Mucosa of descending colon (tissue), 3 donors: ENCODE measurements at regions not wholly inside any gene's neighbourhood (a gene's known extent, or its start where the extent isn't known, plus 50 kb on each side); places are given as distances from the start of the nearest gene placed in this dataset.
"Not testable (repeated sequence)": the region's sequence is repeated elsewhere in the genome, so short reads cannot be mapped to it uniquely, and the experiment has no call there.

ENCODE experiments used
- ATAC-seq: fragments of 200-7000 bp; cut with Tn5 transposase; one replicate; pipeline ENCODE4 v1.9.1; 2020; ENCODE audit warnings: mild to moderate bottlenecking, moderate library complexity
- DNase-seq, 3 donors: peaks; one replicate each; pipeline ENCODE4 v3.0.0-alpha.2; 2020
- H3K36me3 ChIP-seq: fragments of 200-600 bp; one replicate; pipeline ENCODE4 v1.8.0; 2021; ENCODE audit warnings: low read depth, mild to moderate bottlenecking
- H3K4me1 ChIP-seq: fragments of 200-600 bp; one replicate; pipeline ENCODE4 v1.8.0; 2021; ENCODE audit warnings: low read depth, mild to moderate bottlenecking
- H3K4me3 ChIP-seq: fragments of 200-600 bp; one replicate; pipeline ENCODE4 v1.8.0; 2021; ENCODE audit warnings: mild to moderate bottlenecking
- H3K9me3 ChIP-seq: fragments of 200-600 bp; one replicate; pipeline ENCODE4 v1.8.0; 2021; ENCODE audit warnings: mild to moderate bottlenecking
- CTCF ChIP-seq: fragments of 200-600 bp; IDR thresholded peaks from one replicate; pipeline ENCODE4 v1.8.0; 2022; ENCODE audit warnings: antibody characterized with exemption, mild to moderate bottlenecking
- intact Hi-C, 2 donors: fragments of 100-400 bp; cut with DNase I in 1 of 2; cut with micrococcal nuclease in 1 of 2; formaldehyde crosslinking; loops; one replicate each; pipeline versions ENCODE4 v1.11.0 to v1.11.1; 2022; cut with DNase I, micrococcal nuclease
- donor health status: DM: no; HTN: no; CAD: no; lungs with moderate emphysema.
- donor health status: DM: no; HTN: no; CAD: no.
- donor health status: DM: no; HTN: yes; CAD: no.

- DNase-seq (no peak), ATAC-seq (no peak)
- H3K4me1 ChIP-seq, result peaks cover 4% of the 10 kb centered on the region
- H3K36me3 ChIP-seq, result no peaks in the 10 kb centered on the region
- intact Hi-C loops, result no loop called here
- no peaks in the 10 kb centered on the region for H3K9me3 ChIP-seq
- H3K4me3 ChIP-seq, result no peak overlapping the region
- no peak for TF ChIP-seq CTCF
These were observed 1090.2 kb downstream of the UQCRFS1 start for GRCh38 chr19:28122734-28123133.

DNA sequence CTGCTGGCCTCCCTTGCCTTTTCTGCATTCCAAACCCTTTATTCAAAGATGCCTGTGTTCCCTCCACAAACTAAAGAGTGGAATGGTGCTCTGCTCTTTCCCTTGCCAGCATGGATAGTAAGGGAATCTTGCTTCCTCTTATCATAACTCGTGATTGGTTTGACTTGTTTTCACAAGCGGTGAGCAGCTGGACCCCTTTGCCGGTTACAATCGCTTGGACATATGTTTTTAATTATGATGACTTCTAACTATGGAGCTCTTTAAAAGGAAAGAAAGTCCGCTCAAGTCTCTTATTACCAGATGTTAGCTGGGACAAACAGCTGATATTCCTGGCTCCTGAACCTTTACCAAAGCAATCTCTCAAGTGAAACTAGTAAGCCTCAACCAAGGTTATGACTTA is 1094.7 kb downstream of the UQCRFS1 start:
- no peaks in the 10 kb centered on the region for H3K4me1 ChIP-seq
- no peaks in the 10 kb centered on the region for H3K9me3 ChIP-seq
- TF ChIP-seq CTCF, result no peak
- DNase-seq (no peak), ATAC-seq (no peak)
- intact Hi-C loops, result no loop called here
- H3K36me3 ChIP-seq, result no peaks in the 10 kb centered on the region
- H3K4me3 ChIP-seq, result no peak overlapping the region

GRCh38 chr19:28117143-28117542 is 1095.8 kb downstream of the UQCRFS1 start:
- H3K4me3 ChIP-seq, result no peak overlapping the region
- H3K9me3 ChIP-seq, result no peaks in the 10 kb centered on the region
- H3K36me3 ChIP-seq, result no peaks in the 10 kb centered on the region
- intact Hi-C loops, result no loop called here
- ATAC-seq, result no peak
- H3K4me1 ChIP-seq, result no peaks in the 10 kb centered on the region
- DNase-seq, result no peak
- TF ChIP-seq CTCF, result no peak

DNA sequence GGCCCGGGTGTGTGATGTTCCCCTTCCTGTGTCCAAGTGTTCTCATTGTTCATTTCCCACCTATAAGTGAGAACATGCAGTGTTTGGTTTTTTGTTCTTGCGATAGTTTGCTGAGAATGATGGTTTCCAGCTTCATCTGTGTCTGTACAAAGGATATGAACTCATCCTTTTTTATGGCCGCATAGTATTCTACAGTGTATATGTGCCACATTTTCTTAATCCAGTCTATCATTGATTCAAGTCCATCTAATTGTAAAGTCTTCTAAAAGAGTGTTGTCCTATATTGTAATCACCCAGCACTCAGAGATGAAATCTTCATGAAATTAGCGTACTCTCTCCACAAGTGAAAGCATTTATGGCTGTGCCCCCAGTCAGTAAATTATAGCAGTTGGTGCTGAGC is 1096.6 kb downstream of the UQCRFS1 start:
- intact Hi-C loops, result not testable (repeated sequence)

DNA sequence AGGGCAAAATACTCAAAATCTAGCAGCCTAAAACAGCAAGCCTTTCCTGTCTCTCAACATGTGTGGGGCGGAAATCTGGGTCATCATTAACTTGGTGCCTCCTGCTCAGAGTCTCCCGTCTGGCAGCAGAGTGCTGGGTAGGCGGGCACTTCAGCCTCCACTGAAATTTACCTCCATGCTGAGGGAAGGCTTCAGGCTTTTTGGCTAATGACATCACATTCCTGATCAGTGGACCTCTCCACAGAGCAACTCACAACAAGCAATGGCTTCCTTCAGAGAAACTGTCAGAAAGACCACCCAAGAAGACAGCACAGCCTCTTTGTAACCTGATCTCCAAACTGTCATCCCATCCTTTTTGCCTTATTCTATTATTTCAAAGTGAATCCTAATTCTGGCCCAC is 1109.0 kb downstream of the UQCRFS1 start:
- H3K4me1 ChIP-seq, result no peaks in the 10 kb centered on the region
- no peaks in the 10 kb centered on the region for H3K9me3 ChIP-seq
- no peaks in the 10 kb centered on the region for H3K36me3 ChIP-seq
- intact Hi-C loops, result no loop called here
- DNase-seq, result no peak
- no peak overlapping the region for H3K4me3 ChIP-seq
- no peak for ATAC-seq
- no peak for TF ChIP-seq CTCF

More for the DNA sequence above, 1096.6 kb downstream of the UQCRFS1 start:
- not testable (repeated sequence) for H3K4me1 ChIP-seq, ATAC-seq, H3K36me3 ChIP-seq, DNase-seq, H3K9me3 ChIP-seq, H3K4me3 ChIP-seq

DNA sequence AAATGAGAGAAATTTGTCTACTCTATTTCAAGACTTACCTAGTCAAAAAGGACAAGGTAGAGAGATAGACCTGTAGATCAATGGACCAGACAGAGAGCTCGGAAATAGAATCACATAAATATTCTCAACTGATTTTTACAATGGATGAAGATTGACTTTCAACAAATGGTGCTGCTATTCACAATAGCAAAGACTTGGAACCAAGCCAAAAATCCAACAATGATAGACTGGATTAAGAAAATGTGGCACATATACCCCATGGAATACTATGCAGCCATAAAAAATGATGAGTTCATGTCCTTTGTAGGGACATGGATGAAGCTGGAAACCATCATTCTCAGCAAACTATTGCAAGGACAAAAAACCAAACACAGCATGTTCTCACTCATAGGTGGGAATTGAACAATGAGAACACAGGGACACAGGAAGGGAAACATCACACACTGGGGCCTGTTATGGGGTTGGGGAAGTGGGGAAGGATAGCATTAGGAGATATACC is 1128.2 kb downstream of the UQCRFS1 start:
- ATAC-seq, intact Hi-C loops, H3K36me3 ChIP-seq, H3K9me3 ChIP-seq, DNase-seq, H3K4me1 ChIP-seq, H3K4me3 ChIP-seq: not testable (repeated sequence)

DNA sequence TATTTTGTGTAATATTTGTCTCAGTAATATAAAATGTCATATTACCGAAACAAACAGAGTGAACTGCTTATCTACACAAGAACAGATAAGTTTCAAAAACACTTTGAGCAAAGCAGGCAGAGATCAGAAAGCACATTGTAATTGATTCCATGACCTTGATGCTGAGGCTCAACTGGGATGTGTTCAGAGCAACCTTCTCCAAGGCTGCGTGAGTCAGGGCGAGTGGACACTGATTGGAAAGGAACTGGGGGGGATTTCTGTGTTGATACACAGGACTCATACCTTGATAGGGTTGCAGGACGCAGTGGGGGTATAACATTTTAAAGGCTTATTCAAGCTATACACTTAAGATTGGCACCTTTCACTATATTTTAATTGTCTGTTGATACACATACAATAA is 1136.3 kb downstream of the UQCRFS1 start:
- no peak for TF ChIP-seq CTCF
- Histone ChIP-seq H3K9me3 (no peaks in the 10 kb centered on the region), H3K4me1 (no peaks in the 10 kb centered on the region), H3K36me3 (no peaks in the 10 kb centered on the region), H3K4me3 (no peak overlapping the region)
- intact Hi-C loops, result no loop called here
- ATAC-seq, result no peak
- DNase-seq, result no peak
